IMR-90 (cell line): ENCODE measurements at regions not wholly inside any gene's neighbourhood (a gene's known extent, or its start where the extent isn't known, plus 50 kb on each side); places are given as distances from the start of the nearest gene placed in this dataset.

Experiments used
- ATAC-seq: fragments of 200-7000 bp; cut with Tn5 transposase; 2 replicates; pipeline ENCODE4 v1.9.1; 2020; ENCODE audit warnings: low read depth, mild to moderate bottlenecking, moderate library complexity
- BruUV-seq: library from RNA; stranded (reverse); fragments of 400-500 nt; replicated peaks from 2 replicates; lab custom pipeline; 2021; lab: Mats Ljungman, UMichigan
- CTCF ChIA-PET: fragments of 300-600 bp; formaldehyde crosslinking; extraction: SDS; loops from one replicate; lab custom pipeline; 2021; ENCODE audit warnings: antibody characterized with exemption; lab: Yijun Ruan, JAX
- POLR2A ChIA-PET: fragments of 300-600 bp; sonication (Branson Sonifier 250); formaldehyde crosslinking; loops from one replicate; lab custom pipeline; 2022; ENCODE audit warnings: antibody characterized with exemption; ENCODE audit not compliant: unreplicated experiment; lab: Charles Lee
- DNase-seq: peaks from one replicate; pipeline ENCODE4 v3.0.0; 2013
- H2AFZ ChIP-seq: replicated peaks from 2 replicates; pipeline ENCODE3; 2013; ENCODE audit warnings: low read length, mild to moderate bottlenecking; ENCODE audit not compliant: poor library complexity
- H2AK5ac ChIP-seq: 2 replicates; pipeline ENCODE4 v1.6.1; 2013; ENCODE audit warnings: low read depth, low read length, inconsistent platforms
- H2AK9ac ChIP-seq: replicated peaks from 2 replicates; pipeline ENCODE3; 2013; ENCODE audit warnings: mild to moderate bottlenecking, low read depth, low read length, moderate library complexity; ENCODE audit not compliant: poor library complexity
- H2BK120ac ChIP-seq: 2 replicates; pipeline ENCODE4 v1.6.1; 2013; ENCODE audit warnings: low read depth, low read length, inconsistent platforms
- H2BK15ac ChIP-seq: 3 replicates; pipeline ENCODE4 v1.6.1; 2013; ENCODE audit warnings: low read depth, low read length, inconsistent platforms
- H2BK20ac ChIP-seq: 2 replicates; pipeline ENCODE4 v1.6.1; 2013; ENCODE audit warnings: low read depth, mild to moderate bottlenecking, inconsistent platforms, low read length, moderate library complexity
- H2BK5ac ChIP-seq: 2 replicates; pipeline ENCODE4 v1.6.1; 2013; ENCODE audit warnings: mild to moderate bottlenecking, low read depth, low read length, inconsistent platforms; ENCODE audit not compliant: poor library complexity, severe bottlenecking
- H3K14ac ChIP-seq: replicated peaks from 2 replicates; pipeline ENCODE4 v1.6.1; 2013; ENCODE audit warnings: low read depth, low read length, inconsistent platforms
- H3K18ac ChIP-seq: 2 replicates; pipeline ENCODE4 v1.6.1; 2013; ENCODE audit warnings: low read depth, low read length, control low read depth
- H3K23ac ChIP-seq: 2 replicates; pipeline ENCODE4 v1.6.1; 2013; ENCODE audit warnings: low read depth, low read length, inconsistent platforms
- H3K27ac ChIP-seq: 2 replicates; pipeline ENCODE4 v1.5.1; 2013; ENCODE audit warnings: mild to moderate bottlenecking, control low read depth, low read length; ENCODE audit not compliant: insufficient read depth
- H3K27me3 ChIP-seq: 2 replicates; pipeline ENCODE4 v1.6.1; 2013; ENCODE audit warnings: low read length; ENCODE audit not compliant: control insufficient read depth, insufficient read depth
- H3K36me3 ChIP-seq: 2 replicates; pipeline ENCODE4 v1.6.1; 2013; ENCODE audit warnings: low read length, mixed read lengths; ENCODE audit not compliant: control insufficient read depth, insufficient read depth
- H3K4ac ChIP-seq: 2 replicates; pipeline ENCODE4 v1.6.1; 2013; ENCODE audit warnings: low read depth, low read length, inconsistent platforms
- H3K4me1 ChIP-seq: 2 replicates; pipeline ENCODE4 v1.6.1; 2013; ENCODE audit warnings: low read length, mixed read lengths; ENCODE audit not compliant: control insufficient read depth, insufficient read depth
- H3K4me2 ChIP-seq: 2 replicates; pipeline ENCODE4 v1.6.1; 2013; ENCODE audit warnings: low read depth, mild to moderate bottlenecking, control low read depth, low read length, moderate library complexity
- H3K4me3 ChIP-seq: 2 replicates; pipeline ENCODE4 v1.5.1; 2013; ENCODE audit warnings: low read depth, mild to moderate bottlenecking, control low read depth, low read length, moderate library complexity; ENCODE audit not compliant: insufficient read depth
- H3K56ac ChIP-seq: 2 replicates; pipeline ENCODE4 v1.6.1; 2013; ENCODE audit warnings: low read length, inconsistent platforms; ENCODE audit not compliant: insufficient read depth; ENCODE audit errors: extremely low read depth
- H3K79me1 ChIP-seq, 2 experiments: 2 replicates each; pipeline ENCODE4 v1.6.1; 2013; ENCODE audit warnings: low read length in 2 of 2, inconsistent platforms in 1 of 2, low read depth in 1 of 2
- H3K9ac ChIP-seq: 2 replicates; pipeline ENCODE4 v1.6.1; 2013; ENCODE audit warnings: low read depth, low read length, control low read depth
- H3K9me1 ChIP-seq: 2 replicates; pipeline ENCODE4 v1.6.1; 2013; ENCODE audit warnings: low read length, inconsistent platforms; ENCODE audit not compliant: insufficient read depth
- H3K9me3 ChIP-seq: 2 replicates; pipeline ENCODE4 v1.6.1; 2013; ENCODE audit warnings: low read length; ENCODE audit not compliant: control insufficient read depth, insufficient read depth
- H4K20me1 ChIP-seq: 2 replicates; pipeline ENCODE4 v1.6.1; 2013; ENCODE audit warnings: low read length, inconsistent platforms; ENCODE audit not compliant: insufficient read depth
- H4K5ac ChIP-seq: 2 replicates; pipeline ENCODE4 v1.6.1; 2013; ENCODE audit warnings: mild to moderate bottlenecking, low read depth, low read length, control low read depth
- H4K8ac ChIP-seq, 2 experiments: 2 replicates each; pipeline ENCODE4 v1.6.1; 2013; ENCODE audit warnings: low read depth in 2 of 2, low read length in 2 of 2, control low read depth in 1 of 2, inconsistent platforms in 1 of 2
- H4K91ac ChIP-seq: 2 replicates; pipeline ENCODE4 v1.6.1; 2013; ENCODE audit warnings: low read depth, low read length, inconsistent platforms; ENCODE audit not compliant: insufficient read depth
- BHLHE40 ChIP-seq: fragments of 150-350 bp; IDR thresholded peaks from 2 replicates; pipeline ENCODE4 v1.6.1; 2016; ENCODE audit warnings: mild to moderate bottlenecking, low read depth, low read length
- FOS ChIP-seq: fragments of 150-350 bp; IDR thresholded peaks from 2 replicates; pipeline ENCODE4 v1.6.1; 2016; ENCODE audit warnings: low read depth, low read length
- MAFK ChIP-seq: IDR thresholded peaks from 2 replicates; pipeline ENCODE4 v1.6.1; 2012; ENCODE audit warnings: low read depth, low read length, improper control_type of control experiment
- MAZ ChIP-seq: IDR thresholded peaks from 2 replicates; pipeline ENCODE4 v1.6.1; 2012; ENCODE audit warnings: low read depth, mild to moderate bottlenecking, low read length, improper control_type of control experiment, moderate library complexity, borderline replicate concordance
- MXI1 ChIP-seq: IDR thresholded peaks from 2 replicates; pipeline ENCODE4 v1.6.1; 2012; ENCODE audit warnings: low read depth, mild to moderate bottlenecking, low read length, moderate library complexity, borderline replicate concordance
- NFE2L2 ChIP-seq: fragments of 150-350 bp; IDR thresholded peaks from 2 replicates; pipeline ENCODE4 v1.6.1; 2016; ENCODE audit warnings: low read depth, mild to moderate bottlenecking, low read length
- POLR2A ChIP-seq: IDR thresholded peaks from 2 replicates; pipeline ENCODE4 v1.6.1; 2012; ENCODE audit warnings: mild to moderate bottlenecking, low read depth, low read length
- RCOR1 ChIP-seq: IDR thresholded peaks from 2 replicates; pipeline ENCODE4 v1.6.1; 2012; ENCODE audit warnings: mild to moderate bottlenecking, low read length, improper control_type of control experiment; ENCODE audit not compliant: insufficient replicate concordance
- WGBS, 2 experiments: methylation state at CpG; one replicate each; pipeline versions ENCODE4 v1.1.5 to v1.1.7; 2013; ENCODE audit warnings: missing lambda C conversion rate in 2 of 2; ENCODE audit not compliant: insufficient read length in 1 of 2; ENCODE audit errors: extremely low coverage in 2 of 2; 5-methylcytosine and 5-hydroxymethylcytosine counted together
- dilution Hi-C: fragments of 300-500 bp; cut with HindIII; formaldehyde crosslinking; loops from one replicate; pipeline ENCODE4 v1.14.3; 2018; ENCODE audit warnings: low sequenced_read_pairs; ENCODE audit not compliant: unreplicated experiment
- in situ Hi-C: fragments of 300-500 bp; cut with MboI; formaldehyde crosslinking; loops from 3 replicates; pipeline ENCODE4 v1.14.3; 2019; ENCODE audit warnings: low sequenced_read_pairs, inconsistent platforms, mixed read lengths
- intact Hi-C: fragments of 100-400 bp; cut with micrococcal nuclease; formaldehyde crosslinking; loops from 2 replicates; pipeline ENCODE4 v1.10.0; 2022
- TF ChIP-seq, protein P1 (sequence below): fragments of 150-350 bp; IDR thresholded peaks from 2 replicates; pipeline ENCODE4 v1.6.1; 2017; ENCODE audit warnings: mild to moderate bottlenecking, antibody characterized with exemption, low read length, low read depth

DNA sequence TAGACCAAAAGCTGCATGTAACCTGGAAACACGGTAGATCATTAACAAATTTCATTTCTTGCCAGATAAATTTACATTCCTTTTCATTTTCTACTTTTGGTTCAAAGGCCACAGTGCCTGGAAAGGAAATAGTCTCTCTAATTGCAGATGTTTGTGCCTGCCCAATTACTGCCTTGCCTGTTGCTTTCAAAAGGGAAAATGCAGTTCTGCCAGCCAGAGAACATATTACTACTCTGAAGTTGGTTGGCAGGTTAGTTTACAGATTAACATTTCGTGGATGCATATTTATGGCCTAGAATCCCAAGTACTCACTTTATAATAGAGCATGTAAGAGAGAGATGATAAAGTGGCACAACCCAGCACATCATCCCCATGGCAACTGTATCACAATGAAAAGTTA lies 124.3 kb upstream of the LRRC3B start:
- Histone ChIP-seq H4K5ac (no peak overlapping the region), H3K9ac (no peak overlapping the region), H3K27ac (no peak overlapping the region), H3K4me3 (no peak overlapping the region), H3K4me1 (no peaks in the 10 kb centered on the region), H3K9me1 (no peaks in the 10 kb centered on the region), H3K36me3 (no peaks in the 10 kb centered on the region), H2BK15ac (no peak overlapping the region), H3K4ac (no peak overlapping the region), H2AFZ (no peak overlapping the region), H2AK5ac (no peak overlapping the region), H3K56ac (no peak overlapping the region), H3K23ac (no peak overlapping the region), H2BK120ac (no peak overlapping the region), H3K14ac (no peak overlapping the region), H3K9me3 (no peaks in the 10 kb centered on the region; the same call in 1 of the 2 replicates), H2AK9ac (no peak overlapping the region), H4K20me1 (no peaks in the 10 kb centered on the region), H3K79me1 (no peaks in the 10 kb centered on the region), H3K4me2 (no peak overlapping the region), H4K91ac (no peak overlapping the region), H2BK5ac (no peak overlapping the region), H3K27me3 (no peaks in the 10 kb centered on the region), H2BK20ac (no peak overlapping the region), H3K18ac (no peak overlapping the region), H4K8ac (no peak overlapping the region)
- CTCF ChIA-PET = no interaction called here
- ATAC-seq = no peak
- no TSS peak for BruUV-seq
- WGBS, 2 experiments = no CpG with 5 or more reads among the region's 2 CpGs
- no peak for DNase-seq
- POLR2A ChIA-PET = no interaction called here
- intact Hi-C loops = no loop called here
- in situ Hi-C loops = no loop called here
- no peak for TF ChIP-seq NFE2L2
- TF ChIP-seq MAZ = no peak
- TF ChIP-seq MAFK = no peak
- no peak for TF ChIP-seq POLR2A
- TF ChIP-seq FOS = no peak
- TF ChIP-seq BHLHE40 = no peak
- TF ChIP-seq, protein P1, sequence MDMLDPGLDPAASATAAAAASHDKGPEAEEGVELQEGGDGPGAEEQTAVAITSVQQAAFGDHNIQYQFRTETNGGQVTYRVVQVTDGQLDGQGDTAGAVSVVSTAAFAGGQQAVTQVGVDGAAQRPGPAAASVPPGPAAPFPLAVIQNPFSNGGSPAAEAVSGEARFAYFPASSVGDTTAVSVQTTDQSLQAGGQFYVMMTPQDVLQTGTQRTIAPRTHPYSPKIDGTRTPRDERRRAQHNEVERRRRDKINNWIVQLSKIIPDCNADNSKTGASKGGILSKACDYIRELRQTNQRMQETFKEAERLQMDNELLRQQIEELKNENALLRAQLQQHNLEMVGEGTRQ = no peak
- no peak for TF ChIP-seq RCOR1
- TF ChIP-seq MXI1 = no peak
- dilution Hi-C loops = no loop called here
